Hematopoietic multipotent progenitor cell treated with erythropoietin and hydrocortisone succinate and interleukin-3 and kit ligand, for 4 days (in vitro differentiated cells): ENCODE measurements at regions not wholly inside any gene's neighbourhood (a gene's known extent, or its start where the extent isn't known, plus 50 kb on each side); places are given as distances from the start of the nearest gene placed in this dataset.
"Not testable (repeated sequence)": the region's sequence is repeated elsewhere in the genome, so short reads cannot be mapped to it uniquely, and the experiment has no call there.

Experiments used
- DNase-seq: peaks from one replicate; pipeline ENCODE4 v3.0.0-alpha.2; 2015

DNA sequence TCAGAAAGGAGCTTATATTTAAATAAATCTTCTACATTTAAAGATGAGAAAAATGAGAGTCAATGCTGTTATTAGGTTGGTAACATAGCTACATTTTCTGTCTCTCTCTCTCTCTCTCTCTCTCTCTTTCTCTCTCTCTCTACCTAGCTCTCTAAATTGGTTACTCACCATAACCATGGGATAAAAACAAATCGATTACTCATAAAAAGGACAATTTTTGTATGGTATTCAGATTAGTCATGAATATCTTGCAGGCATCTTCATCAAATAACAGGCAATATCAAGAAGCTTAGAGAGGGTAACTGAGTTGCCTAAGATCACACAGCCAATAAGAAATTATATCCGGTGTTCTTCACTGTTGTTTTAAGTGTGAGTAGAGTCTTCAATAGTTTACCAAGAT lies 81.8 kb upstream of the ALCAM start:
- DNase-seq, result no peak

DNA sequence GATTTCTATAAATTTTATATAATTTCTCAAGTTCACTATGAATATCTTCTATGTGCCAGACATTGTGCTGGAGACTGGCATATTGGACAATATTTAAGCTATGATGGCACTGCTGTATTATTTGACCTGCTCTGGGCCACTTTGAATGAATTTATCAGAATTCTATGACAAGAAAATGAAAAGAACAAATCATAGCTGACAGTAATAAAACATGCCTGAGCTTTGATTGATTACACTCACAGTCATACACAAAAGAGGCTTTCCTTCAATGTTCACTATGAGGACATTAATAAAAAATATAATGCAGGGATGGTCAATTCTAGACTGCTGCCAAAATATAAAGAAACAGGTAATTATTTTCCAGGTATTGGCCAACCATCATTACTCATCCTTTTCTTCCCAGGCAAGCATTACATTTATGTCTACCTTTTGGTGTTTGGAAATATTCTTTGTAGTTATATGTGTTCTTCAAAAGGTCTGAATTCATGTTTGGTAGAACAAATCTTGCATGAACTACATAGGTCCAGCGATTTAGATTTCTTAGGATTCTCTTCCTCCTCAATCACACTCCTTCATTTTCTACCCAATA lies 81.0 kb upstream of the ALCAM start:
- no peak for DNase-seq

DNA sequence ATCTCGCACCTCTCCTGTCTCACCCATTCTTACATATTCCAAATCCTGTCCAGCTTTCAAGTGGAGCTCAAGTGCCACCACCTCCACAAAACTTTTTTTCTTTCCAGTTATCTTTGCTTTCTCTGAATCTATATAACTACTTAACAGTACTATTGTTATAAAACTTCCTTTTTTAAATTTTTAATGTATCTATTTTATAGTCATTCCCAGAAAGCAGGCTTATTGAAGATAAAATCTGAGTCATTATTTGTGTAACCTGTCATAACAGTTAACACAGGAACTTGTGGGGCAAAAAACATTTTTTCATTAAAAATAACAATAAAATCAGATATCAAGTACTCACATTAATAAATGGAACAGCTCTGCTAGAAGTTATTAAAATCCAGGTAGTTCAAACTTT lies 73.3 kb upstream of the ALCAM start:
- no peak for DNase-seq

DNA sequence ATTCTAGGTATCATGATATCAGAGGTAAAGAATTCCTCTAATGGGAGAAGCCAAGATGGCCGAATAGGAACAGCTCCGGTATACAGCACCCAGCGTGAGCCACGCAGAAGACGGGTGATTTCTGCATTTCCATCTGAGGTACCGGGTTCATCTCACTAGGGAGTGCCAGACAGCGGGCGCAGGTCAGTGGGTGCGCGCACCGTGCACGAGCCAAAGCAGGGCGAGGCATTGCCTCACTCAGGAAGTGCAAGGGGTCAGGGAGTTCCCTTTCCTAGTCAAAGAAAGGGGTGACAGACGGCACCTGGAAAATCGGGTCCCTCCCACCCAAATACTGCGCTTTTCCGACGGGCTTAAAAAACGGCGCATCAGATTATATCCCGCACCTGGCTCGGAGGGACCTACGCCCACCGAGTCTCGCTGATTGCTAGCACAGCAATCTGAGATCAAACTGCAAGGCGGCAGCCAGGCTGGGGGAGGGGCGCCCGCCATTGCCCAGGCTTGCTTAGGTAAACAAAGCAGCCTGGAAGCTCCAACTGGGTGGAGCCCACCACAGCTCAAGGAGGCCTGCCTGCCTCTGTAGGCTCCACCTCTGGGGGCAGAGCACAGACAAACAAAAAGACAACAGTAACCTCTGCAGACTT lies 70.4 kb upstream of the ALCAM start:
- DNase-seq, result not testable (repeated sequence)

DNA sequence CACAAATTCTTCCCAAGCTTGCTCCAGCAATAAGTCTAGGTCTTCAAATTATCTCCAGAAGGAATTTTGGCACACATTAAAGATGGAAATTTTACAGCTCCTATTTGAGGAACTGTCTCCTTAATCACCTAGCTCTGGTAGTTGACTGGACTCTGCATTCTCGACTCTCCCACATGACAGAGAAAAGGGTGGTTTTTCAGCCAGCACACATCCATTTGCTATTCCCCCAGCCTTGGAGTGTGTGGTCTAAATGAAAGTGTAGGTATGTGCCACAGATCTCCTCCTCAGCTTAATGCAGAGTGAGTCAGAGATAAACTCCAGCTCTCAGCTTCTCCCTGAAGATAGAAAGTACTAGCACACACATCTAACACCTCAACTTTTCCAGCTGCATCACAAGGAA lies 62.2 kb upstream of the ALCAM start:
- no peak for DNase-seq

DNA sequence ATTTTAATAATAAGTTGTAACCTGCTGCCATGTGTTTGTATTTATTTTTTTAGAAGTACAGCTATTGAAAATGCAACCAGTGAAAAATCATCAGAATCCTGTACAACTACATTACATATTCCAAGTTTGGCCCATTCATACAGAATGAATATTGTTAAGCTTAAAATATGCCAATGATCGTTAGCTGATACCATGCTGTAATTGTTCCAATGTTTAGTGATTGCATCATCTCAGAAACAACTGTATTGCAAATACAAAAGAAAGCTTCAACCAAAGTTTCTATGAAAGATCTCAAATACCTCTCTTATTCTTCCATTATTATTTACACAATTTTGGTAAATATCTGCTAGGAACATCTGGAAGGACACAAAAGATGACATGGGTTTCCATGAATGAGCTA lies 51.6 kb upstream of the ALCAM start:
- DNase-seq, result no peak

DNA sequence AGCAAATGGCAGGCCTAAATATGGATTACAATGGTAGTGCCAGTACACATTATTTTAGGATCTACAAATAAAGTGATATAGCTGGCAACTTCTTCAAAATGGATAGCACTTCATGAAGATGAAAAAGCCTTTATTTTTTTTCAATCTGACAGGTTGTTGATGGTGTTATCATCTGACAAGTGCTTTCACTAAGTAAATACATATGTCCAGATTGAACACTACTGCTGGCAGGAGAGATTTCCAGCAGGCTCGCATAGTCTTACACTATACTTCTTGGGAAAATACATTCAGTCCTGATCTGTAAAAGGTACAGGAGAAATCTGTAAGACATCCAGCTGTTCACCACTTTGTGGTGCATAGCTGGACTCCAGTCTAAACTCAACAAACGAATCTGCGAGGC lies 50.9 kb upstream of the ALCAM start:
- no peak for DNase-seq

DNA sequence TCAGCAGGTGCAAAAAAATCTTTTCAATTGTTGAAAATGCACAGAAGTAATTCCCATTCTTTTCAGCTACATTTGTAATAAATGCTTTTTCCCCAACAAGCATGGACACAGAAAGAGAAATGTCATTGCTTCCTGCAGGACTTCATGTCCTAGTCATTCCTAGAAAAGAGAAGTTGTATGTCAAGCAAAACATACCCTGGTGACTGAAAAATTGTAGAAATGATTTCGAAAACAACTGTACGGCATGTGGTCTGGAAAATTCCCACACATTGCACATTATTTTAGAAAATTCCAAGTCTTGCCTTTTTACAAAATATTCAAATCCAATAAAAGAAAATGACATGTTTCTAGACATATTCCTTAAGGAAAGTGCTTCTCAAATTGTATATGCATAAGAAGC lies 50.4 kb upstream of the ALCAM start:
- DNase-seq, result no peak
